ENCODE measurements at regions not wholly inside any gene's neighbourhood (a gene's known extent, or its start where the extent isn't known, plus 50 kb on each side); places are given as distances from the start of the nearest gene placed in this dataset.

- DNase-seq = no peak
Measured at GRCh38 chr1:177567393-177567792, 396.6 kb downstream of the BRINP2 start.

- DNase-seq = no peak
Measured at GRCh38 chr1:177566495-177566894, 395.7 kb downstream of the BRINP2 start.

GRCh38 chr1:177561436-177561835 is 390.7 kb downstream of the BRINP2 start:
- no peak for DNase-seq

- no peak for DNase-seq
Measured at GRCh38 chr1:177558372-177558771, 387.6 kb downstream of the BRINP2 start.

- no peak for DNase-seq
Measured at GRCh38 chr1:177556163-177556562, 385.4 kb downstream of the BRINP2 start.

GRCh38 chr1:177547200-177547599 is 376.4 kb downstream of the BRINP2 start:
- no peak for DNase-seq

- no peak for DNase-seq
Measured at GRCh38 chr1:177546346-177546745, 375.6 kb downstream of the BRINP2 start.

- DNase-seq = no peak
Measured at GRCh38 chr1:177526201-177526600, 355.4 kb downstream of the BRINP2 start.

GRCh38 chr1:177525176-177525575 is 354.4 kb downstream of the BRINP2 start:
- DNase-seq = no peak

GRCh38 chr1:177517546-177517945 is 346.8 kb downstream of the BRINP2 start:
- no peak for DNase-seq

GRCh38 chr1:177514207-177514606 is 343.4 kb downstream of the BRINP2 start:
- no peak for DNase-seq

- DNase-seq = no peak
Measured at GRCh38 chr1:177511036-177511435, 340.3 kb downstream of the BRINP2 start.

- no peak for DNase-seq
Measured at GRCh38 chr1:177505905-177506590, 335.3 kb downstream of the BRINP2 start.

- no peak for DNase-seq
Measured at GRCh38 chr1:177495878-177496277, 325.1 kb downstream of the BRINP2 start.

- DNase-seq = no peak
Measured at GRCh38 chr1:177490786-177491185, 320.0 kb downstream of the BRINP2 start.

GRCh38 chr1:177490036-177490639 is 319.4 kb downstream of the BRINP2 start:
- no peak for DNase-seq

GRCh38 chr1:177488722-177489121 is 318.0 kb downstream of the BRINP2 start:
- no peak for DNase-seq

- no peak for DNase-seq
Measured at GRCh38 chr1:177487481-177487880, 316.7 kb downstream of the BRINP2 start.

GRCh38 chr1:177480741-177481305 is 310.1 kb downstream of the BRINP2 start:
- DNase-seq = no peak

- no peak for DNase-seq
Measured at GRCh38 chr1:177479600-177479999, 308.8 kb downstream of the BRINP2 start.

- no peak for DNase-seq
Measured at GRCh38 chr1:177476676-177477075, 305.9 kb downstream of the BRINP2 start.

GRCh38 chr1:177472567-177472966 is 301.8 kb downstream of the BRINP2 start:
- DNase-seq = no peak

- no peak for DNase-seq
Measured at GRCh38 chr1:177471244-177471643, 300.5 kb downstream of the BRINP2 start.

GRCh38 chr1:177469519-177469918 is 298.8 kb downstream of the BRINP2 start:
- no peak for DNase-seq

- no peak for DNase-seq
Measured at GRCh38 chr1:177466286-177466685, 295.5 kb downstream of the BRINP2 start.
